DOHH2 (cell line): ENCODE measurements at regions not wholly inside any gene's neighbourhood (a gene's known extent, or its start where the extent isn't known, plus 50 kb on each side); places are given as distances from the start of the nearest gene placed in this dataset.

Experiments
- H3F3A ChIP-seq: fragments of 200-600 bp; sonication (generic), shearing (Covaris generic); 2 replicates; pipeline ENCODE4 v1.6.0; 2016; ENCODE audit warnings: antibody characterized with exemption, mild to moderate bottlenecking; ENCODE audit not compliant: control insufficient read depth, insufficient read depth
- H3K27ac ChIP-seq: fragments of 200-600 bp; sonication (generic); 2 replicates; pipeline ENCODE4 v1.5.1; 2014; ENCODE audit warnings: low read depth, mild to moderate bottlenecking, low read length, moderate library complexity
- H3K27me3 ChIP-seq: fragments of 200-600 bp; sonication (generic); 2 replicates; pipeline ENCODE4 v1.6.1; 2014; ENCODE audit warnings: mild to moderate bottlenecking, low read length, mixed read lengths; ENCODE audit not compliant: control insufficient read depth
- H3K36me3 ChIP-seq: fragments of 200-600 bp; sonication (generic); 2 replicates; pipeline ENCODE4 v1.6.1; 2014; ENCODE audit warnings: mild to moderate bottlenecking, low read length, moderate library complexity, mixed read lengths; ENCODE audit not compliant: control insufficient read depth
- H3K4me1 ChIP-seq: fragments of 200-600 bp; sonication (generic); 2 replicates; pipeline ENCODE4 v1.6.1; 2014; ENCODE audit warnings: mild to moderate bottlenecking, low read length, mixed read lengths; ENCODE audit not compliant: control insufficient read depth
- H3K4me2 ChIP-seq: fragments of 200-600 bp; sonication (generic); 2 replicates; pipeline ENCODE4 v1.6.0; 2014; ENCODE audit warnings: mild to moderate bottlenecking, low read length, moderate library complexity
- H3K4me3 ChIP-seq: fragments of 200-600 bp; sonication (generic); 2 replicates; pipeline ENCODE4 v1.5.1; 2014; ENCODE audit warnings: mild to moderate bottlenecking, low read length, mixed read lengths
- H3K79me2 ChIP-seq: fragments of 200-600 bp; sonication (generic); 2 replicates; pipeline ENCODE4 v1.6.1; 2014; ENCODE audit warnings: mild to moderate bottlenecking, low read length, mixed read lengths; ENCODE audit not compliant: control insufficient read depth
- H3K9me2 ChIP-seq: fragments of 200-600 bp; sonication (generic); replicated peaks from 2 replicates; pipeline ENCODE4 v1.6.1; 2014; ENCODE audit warnings: mild to moderate bottlenecking, low read length, mixed read lengths; ENCODE audit not compliant: control insufficient read depth
- H3K9me3 ChIP-seq: fragments of 200-600 bp; sonication (generic); 2 replicates; pipeline ENCODE4 v1.6.1; 2014; ENCODE audit warnings: antibody characterized with exemption, low read length, mixed read lengths; ENCODE audit not compliant: control insufficient read depth, insufficient read depth
- H4K20me1 ChIP-seq: fragments of 200-600 bp; sonication (generic); 2 replicates; pipeline ENCODE4 v1.6.0; 2014; ENCODE audit warnings: low read depth, mild to moderate bottlenecking, antibody characterized with exemption, low read length, moderate library complexity; ENCODE audit not compliant: control insufficient read depth, insufficient read depth
- EZH2phosphoT487 ChIP-seq: fragments of 200-600 bp; sonication (generic); IDR thresholded peaks from 2 replicates; pipeline ENCODE4 v1.6.1; 2017; ENCODE audit warnings: borderline replicate concordance, mild to moderate bottlenecking, antibody characterized with exemption, low read length, moderate library complexity, mixed read lengths
- TF ChIP-seq, protein P1 (sequence below): fragments of 200-600 bp; sonication (generic); IDR thresholded peaks from one replicate; pipeline ENCODE4 v1.5.1; 2014; ENCODE audit warnings: antibody characterized with exemption, mild to moderate bottlenecking, low read depth, low read length; ENCODE audit not compliant: poor library complexity, severe bottlenecking

DNA sequence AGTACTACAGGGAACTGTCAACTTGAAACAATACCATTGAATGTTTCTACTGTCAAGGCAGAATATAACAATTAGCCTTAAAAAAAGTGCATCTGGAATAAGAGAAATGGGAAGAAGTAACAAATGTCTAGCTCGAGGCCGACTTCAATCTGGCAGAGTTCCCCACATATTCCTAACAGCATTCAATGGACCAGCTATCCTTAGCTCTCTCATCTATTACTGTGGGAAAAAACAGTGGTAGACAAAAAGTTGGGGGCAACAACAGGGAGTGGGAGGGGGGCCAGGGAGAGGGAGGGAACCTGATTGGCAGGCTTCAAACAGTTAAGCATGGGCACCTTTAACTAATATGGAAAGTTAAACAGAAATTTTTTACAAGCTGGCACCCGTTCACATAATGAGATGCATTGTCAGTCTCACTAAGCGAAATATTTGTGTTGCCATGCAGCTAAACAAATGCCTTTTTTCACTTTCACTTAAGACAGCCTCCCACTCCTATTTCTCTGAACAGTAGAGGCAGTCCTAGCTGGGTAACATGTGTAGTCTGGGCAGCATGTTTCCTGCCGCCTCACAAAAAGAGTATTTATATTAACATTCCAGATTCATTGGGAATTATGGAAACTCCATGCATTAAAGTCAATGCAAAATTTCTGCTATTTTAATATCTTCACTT, 62.2 kb upstream of the SOX6 start:
- H3K36me3 ChIP-seq: no peaks in the 10 kb centered on the region
- H3K9me3 ChIP-seq: no peaks in the 10 kb centered on the region
- H3K4me3 ChIP-seq: no peak overlapping the region
- no peak for TF ChIP-seq EZH2phosphoT487
- TF ChIP-seq, protein P1, sequence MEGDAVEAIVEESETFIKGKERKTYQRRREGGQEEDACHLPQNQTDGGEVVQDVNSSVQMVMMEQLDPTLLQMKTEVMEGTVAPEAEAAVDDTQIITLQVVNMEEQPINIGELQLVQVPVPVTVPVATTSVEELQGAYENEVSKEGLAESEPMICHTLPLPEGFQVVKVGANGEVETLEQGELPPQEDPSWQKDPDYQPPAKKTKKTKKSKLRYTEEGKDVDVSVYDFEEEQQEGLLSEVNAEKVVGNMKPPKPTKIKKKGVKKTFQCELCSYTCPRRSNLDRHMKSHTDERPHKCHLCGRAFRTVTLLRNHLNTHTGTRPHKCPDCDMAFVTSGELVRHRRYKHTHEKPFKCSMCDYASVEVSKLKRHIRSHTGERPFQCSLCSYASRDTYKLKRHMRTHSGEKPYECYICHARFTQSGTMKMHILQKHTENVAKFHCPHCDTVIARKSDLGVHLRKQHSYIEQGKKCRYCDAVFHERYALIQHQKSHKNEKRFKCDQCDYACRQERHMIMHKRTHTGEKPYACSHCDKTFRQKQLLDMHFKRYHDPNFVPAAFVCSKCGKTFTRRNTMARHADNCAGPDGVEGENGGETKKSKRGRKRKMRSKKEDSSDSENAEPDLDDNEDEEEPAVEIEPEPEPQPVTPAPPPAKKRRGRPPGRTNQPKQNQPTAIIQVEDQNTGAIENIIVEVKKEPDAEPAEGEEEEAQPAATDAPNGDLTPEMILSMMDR: no peak
- no peak overlapping the region for H3K27ac ChIP-seq
- H4K20me1 ChIP-seq: no peaks in the 10 kb centered on the region
- no peak overlapping the region for H3K4me2 ChIP-seq
- no peaks in the 10 kb centered on the region for H3K27me3 ChIP-seq
- no peaks in the 10 kb centered on the region for H3K9me2 ChIP-seq
- H3K79me2 ChIP-seq: no peaks in the 10 kb centered on the region
- H3K4me1 ChIP-seq: no peaks in the 10 kb centered on the region
- H3F3A ChIP-seq: no peaks in the 10 kb centered on the region

DNA sequence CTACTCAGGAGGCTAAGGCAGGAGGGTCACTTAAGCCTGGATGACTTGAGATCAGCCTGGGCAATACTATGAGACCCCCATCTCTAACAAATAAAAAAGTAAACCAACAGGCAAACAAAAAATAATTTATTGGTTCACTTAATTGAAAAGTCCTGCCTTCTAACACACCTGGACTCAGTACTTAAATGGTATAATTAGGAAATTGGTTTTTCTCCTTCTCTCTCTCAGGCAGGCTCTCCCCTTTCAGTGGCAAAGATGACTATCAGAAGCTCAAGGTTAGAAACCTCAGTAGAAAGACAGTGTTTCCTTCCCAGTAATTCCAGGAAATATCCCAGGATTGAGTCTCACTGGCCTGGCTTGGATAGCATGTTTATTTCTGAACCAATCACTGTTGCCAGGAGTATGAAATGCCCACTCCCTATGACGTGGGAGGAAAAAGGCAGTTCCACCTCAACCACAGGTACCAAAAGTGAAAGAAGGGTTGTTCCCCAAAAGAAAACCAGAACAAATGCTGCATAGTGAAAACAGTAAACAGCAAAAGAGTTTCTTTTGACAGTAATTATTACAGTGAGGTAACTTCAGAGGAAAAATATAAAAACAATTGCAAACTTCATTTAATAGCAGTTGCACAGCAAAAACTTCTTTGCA, 56.3 kb upstream of the SOX6 start:
- TF ChIP-seq EZH2phosphoT487: no peak
- TF ChIP-seq, protein P1: no peak
- no peaks in the 10 kb centered on the region for H3K79me2 ChIP-seq
- no peaks in the 10 kb centered on the region for H3K9me3 ChIP-seq
- no peaks in the 10 kb centered on the region for H3F3A ChIP-seq
- no peak overlapping the region for H3K27ac ChIP-seq
- H3K27me3 ChIP-seq: no peaks in the 10 kb centered on the region
- H3K4me3 ChIP-seq: no peak overlapping the region
- no peak overlapping the region for H3K4me2 ChIP-seq
- no peaks in the 10 kb centered on the region for H3K36me3 ChIP-seq
- no peaks in the 10 kb centered on the region for H3K9me2 ChIP-seq
- H4K20me1 ChIP-seq: no peaks in the 10 kb centered on the region
- no peaks in the 10 kb centered on the region for H3K4me1 ChIP-seq

DNA sequence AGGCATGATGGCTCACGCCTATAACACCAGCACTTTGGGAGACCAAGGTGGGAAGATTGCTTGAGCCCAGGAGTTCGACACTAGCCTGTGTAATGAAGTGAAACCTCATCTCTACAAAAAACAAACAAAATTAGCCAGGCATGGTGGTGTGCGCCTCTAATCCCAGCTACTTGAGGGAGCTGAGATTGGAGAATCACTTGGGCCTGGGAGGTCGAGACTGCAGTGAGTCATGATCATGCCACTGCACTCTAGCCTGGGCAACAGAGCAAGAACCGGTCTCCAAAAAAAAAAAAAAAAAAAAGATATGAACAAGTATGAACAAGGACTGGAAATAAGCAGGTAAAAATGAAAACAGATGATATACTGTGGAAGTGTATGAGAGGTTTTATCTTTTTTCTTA, 54.1 kb upstream of the SOX6 start:
- TF ChIP-seq, protein P1: no peak
- no peak for TF ChIP-seq EZH2phosphoT487
- Histone ChIP-seq H3K27me3 (no peaks in the 10 kb centered on the region), H3F3A (no peaks in the 10 kb centered on the region)

More for the DNA sequence above, 54.1 kb upstream of the SOX6 start:
- Histone ChIP-seq H3K9me2 (no peaks in the 10 kb centered on the region), H3K27ac (no peak overlapping the region), H3K36me3 (no peaks in the 10 kb centered on the region), H3K4me1 (no peaks in the 10 kb centered on the region), H4K20me1 (no peaks in the 10 kb centered on the region), H3K9me3 (no peaks in the 10 kb centered on the region), H3K79me2 (no peaks in the 10 kb centered on the region), H3K4me3 (no peak overlapping the region), H3K4me2 (no peak overlapping the region)
